ENCODE measurements at regions not wholly inside any gene's neighbourhood (a gene's known extent, or its start where the extent isn't known, plus 50 kb on each side); places are given as distances from the start of the nearest gene placed in this dataset.

- no peaks in the 10 kb centered on the region for H3K27me3 ChIP-seq (replicated peaks; ENCODE audit: control insufficient read depth, insufficient read depth, low read length)
- no peaks in the 10 kb centered on the region for H3K36me3 ChIP-seq (ENCODE audit: control insufficient read depth, insufficient read depth, low read length)
- no peak overlapping the region for H3K4me3 ChIP-seq (replicated peaks; ENCODE audit: low read depth, low read length)
- TF ChIP-seq CTCF (IDR thresholded peaks at IDR 0.05; ENCODE audit: insufficient read depth, low read length, poor library complexity, severe bottlenecking) = no peak
- DNase-seq (ENCODE audit: extremely low read depth, insufficient read length) = no peak
Measured at GRCh38 chr13:79778741-79779460, 297.9 kb downstream of the NDFIP2 start.

DNA sequence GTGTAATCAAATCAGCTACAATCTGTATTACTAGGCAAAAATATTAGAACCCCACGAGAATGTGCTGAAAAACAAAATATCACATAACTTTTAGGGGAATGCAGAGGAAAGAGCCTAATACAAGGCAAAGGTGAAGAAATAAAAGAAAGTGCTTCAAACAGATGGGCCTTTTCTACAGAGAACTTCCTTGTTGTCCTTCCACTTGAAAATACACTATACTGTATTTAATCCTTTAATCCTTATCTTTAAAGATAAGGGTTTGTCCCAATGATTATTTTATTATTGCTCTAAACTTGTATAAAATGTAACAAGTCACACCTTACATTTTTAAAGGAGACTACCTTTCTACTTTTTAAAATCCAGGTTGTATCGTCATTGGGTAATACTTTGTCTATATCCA, 296.5 kb downstream of the NDFIP2 start:
- Histone ChIP-seq H3K4me3 (replicated peaks; ENCODE audit: low read depth, low read length) (no peak overlapping the region), H3K27me3 (replicated peaks; ENCODE audit: control insufficient read depth, insufficient read depth, low read length) (no peaks in the 10 kb centered on the region), H3K36me3 (ENCODE audit: control insufficient read depth, insufficient read depth, low read length) (no peaks in the 10 kb centered on the region)
- no peak for DNase-seq (ENCODE audit: extremely low read depth, insufficient read length)
- TF ChIP-seq CTCF (IDR thresholded peaks at IDR 0.05; ENCODE audit: insufficient read depth, low read length, poor library complexity, severe bottlenecking) = no peak

GRCh38 chr13:79776531-79777295, 295.8 kb downstream of the NDFIP2 start:
- no peaks in the 10 kb centered on the region for H3K36me3 ChIP-seq (ENCODE audit: control insufficient read depth, insufficient read depth, low read length)
- TF ChIP-seq CTCF (IDR thresholded peaks at IDR 0.05; ENCODE audit: insufficient read depth, low read length, poor library complexity, severe bottlenecking) = no peak
- no peaks in the 10 kb centered on the region for H3K27me3 ChIP-seq (replicated peaks; ENCODE audit: control insufficient read depth, insufficient read depth, low read length)
- no peak for DNase-seq (ENCODE audit: extremely low read depth, insufficient read length)
- no peak overlapping the region for H3K4me3 ChIP-seq (replicated peaks; ENCODE audit: low read depth, low read length)

DNA sequence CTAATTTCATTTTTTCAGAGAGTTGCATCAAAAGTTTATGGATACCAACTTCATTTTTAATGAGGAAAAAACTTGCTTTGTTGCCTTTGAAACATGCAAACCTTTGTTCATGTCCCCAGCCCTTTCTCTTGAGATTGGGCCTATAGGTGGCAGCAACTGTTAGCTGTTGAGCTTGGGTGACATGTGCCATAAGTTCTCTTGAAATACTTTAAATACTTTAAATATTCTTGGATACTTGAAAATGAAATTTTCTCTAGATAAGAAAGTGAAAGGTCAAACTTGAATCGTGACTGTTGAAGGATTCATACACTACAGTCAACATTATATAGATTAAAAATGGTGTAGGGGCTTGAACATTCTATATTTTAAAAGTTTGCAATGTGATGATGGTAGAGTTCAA, 294.9 kb downstream of the NDFIP2 start:
- no peak for DNase-seq (ENCODE audit: extremely low read depth, insufficient read length)
- H3K36me3 ChIP-seq (ENCODE audit: control insufficient read depth, insufficient read depth, low read length) = no peaks in the 10 kb centered on the region
- TF ChIP-seq CTCF (IDR thresholded peaks at IDR 0.05; ENCODE audit: insufficient read depth, low read length, poor library complexity, severe bottlenecking) = peak; percentile 70
- no peak overlapping the region for H3K4me3 ChIP-seq (replicated peaks; ENCODE audit: low read depth, low read length)
- H3K27me3 ChIP-seq (replicated peaks; ENCODE audit: control insufficient read depth, insufficient read depth, low read length) = no peaks in the 10 kb centered on the region

DNA sequence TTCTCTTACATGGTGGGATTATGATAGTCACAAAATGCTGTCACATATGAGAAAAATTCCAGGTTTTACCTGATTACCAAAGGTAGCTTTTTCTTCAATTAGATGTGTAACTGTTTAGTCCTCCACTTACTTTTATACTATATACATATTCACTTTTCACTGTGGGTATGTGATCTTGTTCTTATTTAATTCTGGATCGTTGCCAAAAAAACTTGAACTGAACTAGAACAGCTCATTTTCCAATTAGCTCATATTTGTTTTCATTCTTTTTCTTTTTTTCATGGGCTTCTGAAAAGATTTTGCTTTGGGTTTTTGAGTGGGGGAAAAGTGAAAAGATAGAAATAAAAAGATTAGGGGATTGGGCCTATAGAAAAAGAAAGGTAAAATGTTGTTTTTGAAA, 291.9 kb downstream of the NDFIP2 start:
- no peak overlapping the region for H3K4me3 ChIP-seq (replicated peaks; ENCODE audit: low read depth, low read length)
- no peak for DNase-seq (ENCODE audit: extremely low read depth, insufficient read length)
- H3K27me3 ChIP-seq (replicated peaks; ENCODE audit: control insufficient read depth, insufficient read depth, low read length) = no peaks in the 10 kb centered on the region
- no peaks in the 10 kb centered on the region for H3K36me3 ChIP-seq (ENCODE audit: control insufficient read depth, insufficient read depth, low read length)
- no peak for TF ChIP-seq CTCF (IDR thresholded peaks at IDR 0.05; ENCODE audit: insufficient read depth, low read length, poor library complexity, severe bottlenecking)
